HepG2 (cell line): ENCODE measurements at regions not wholly inside any gene's neighbourhood (a gene's known extent, or its start where the extent isn't known, plus 50 kb on each side); places are given as distances from the start of the nearest gene placed in this dataset.
A peak's percentile ranks its signal among the peaks of the same experiment; 100 is the strongest.

ENCODE experiments used
- ATAC-seq: fragments of 200-7000 bp; cut with Tn5 transposase; 3 replicates; pipeline ENCODE4 v1.9.1; 2020; ENCODE audit warnings: mild to moderate bottlenecking, moderate library complexity
- BruUV-seq: library from RNA; stranded (reverse); fragments of 400-500 nt; replicated peaks from 2 replicates; lab custom pipeline; 2021; lab: Mats Ljungman, UMichigan
- CTCF ChIA-PET: fragments of 300-600 bp; formaldehyde crosslinking; extraction: SDS; loops from one replicate; lab custom pipeline; 2021; ENCODE audit warnings: low total read pairs, inconsistent platforms, low intra/inter-chr PET ratio; lab: Yijun Ruan, JAX
- POLR2A ChIA-PET: fragments of 350-600 bp; sonication (Branson Sonifier 250); formaldehyde crosslinking; loops from one replicate; lab custom pipeline; 2020; ENCODE audit warnings: antibody characterized with exemption, inconsistent platforms; lab: Yijun Ruan, JAX
- DNase-seq: peaks from one replicate; pipeline ENCODE4 v3.0.0-alpha.2; 2015; ENCODE audit warnings: low spot score
- FAIRE-seq: peaks from 3 replicates; lab custom pipeline; 2011; peaks lifted over from hg19 to GRCh38; lab: Jason Lieb, UNC
- H2AFZ ChIP-seq: one replicate; pipeline ENCODE4 v1.6.1; 2011; ENCODE audit warnings: low read length, inconsistent platforms
- H3K27ac ChIP-seq: fragments of 300-600 bp; 3 replicates; pipeline ENCODE4 v1.8.0; 2011; ENCODE audit warnings: mixed run types, mild to moderate bottlenecking, mixed read lengths, low read length, inconsistent platforms; ENCODE audit not compliant: insufficient read depth; ENCODE audit errors: extremely low read length
- H3K27me3 ChIP-seq, 2 experiments: fragments of 200-600 bp in 1 of 2; 2 replicates in 1 of 2; 3 replicates in 1 of 2; pipeline versions ENCODE4 v1.6.0 to v1.8.0; 2011; ENCODE audit warnings: low read length in 2 of 2, mild to moderate bottlenecking in 2 of 2, moderate library complexity in 2 of 2, inconsistent platforms in 1 of 2; ENCODE audit not compliant: insufficient read depth in 2 of 2, control insufficient read depth in 1 of 2
- H3K36me3 ChIP-seq, 2 experiments: fragments of 200-600 bp in 1 of 2; replicated peaks in 1 of 2; 2 replicates in 1 of 2; 3 replicates in 1 of 2; pipeline versions ENCODE4 v1.5.1 to v1.8.0; 2011; ENCODE audit warnings: low read length in 2 of 2, inconsistent platforms in 1 of 2; ENCODE audit not compliant: insufficient read depth in 2 of 2, control insufficient read depth in 1 of 2
- H3K4me1 ChIP-seq: 2 replicates; pipeline ENCODE4 v1.5.1; 2012; ENCODE audit warnings: low read length, inconsistent platforms; ENCODE audit not compliant: insufficient read depth
- H3K4me2 ChIP-seq: 2 replicates; pipeline ENCODE4 v1.6.0; 2011; ENCODE audit warnings: low read depth, low read length, inconsistent platforms
- H3K4me3 ChIP-seq, 3 experiments: fragments of 200-600 bp in 1 of 3; sonication (generic), shearing (Covaris generic) in 1 of 3; replicated peaks in 1 of 3; 2 replicates each; pipeline ENCODE4 v1.5.1; 2011 to 2016; ENCODE audit warnings: low read length in 3 of 3, inconsistent platforms in 2 of 3, low read depth in 2 of 3, mild to moderate bottlenecking in 2 of 3, control low read depth in 1 of 3, mixed read lengths in 1 of 3; ENCODE audit not compliant: insufficient read depth in 1 of 3
- H3K79me2 ChIP-seq: one replicate; pipeline ENCODE4 v1.6.1; 2011; ENCODE audit warnings: low read length, inconsistent platforms; ENCODE audit not compliant: insufficient read depth
- H3K9ac ChIP-seq: 2 replicates; pipeline ENCODE4 v1.6.0; 2011; ENCODE audit warnings: mild to moderate bottlenecking, low read depth, low read length, inconsistent platforms; ENCODE audit not compliant: insufficient read depth
- H3K9me3 ChIP-seq: 2 replicates; pipeline ENCODE4 v1.5.1; 2012; ENCODE audit warnings: mild to moderate bottlenecking, low read length
- H4K20me1 ChIP-seq: 2 replicates; pipeline ENCODE4 v1.6.0; 2011; ENCODE audit warnings: inconsistent platforms, mild to moderate bottlenecking, low read length, moderate library complexity; ENCODE audit not compliant: insufficient read depth
- MIER3 ChIP-seq: IDR thresholded peaks from 2 replicates; pipeline ENCODE4 v1.6.1; 2016; ENCODE audit warnings: missing compliant biosample characterization, borderline replicate concordance
- RBFOX2 ChIP-seq: fragments of 200-400 bp; formaldehyde crosslinking; IDR thresholded peaks from 2 replicates; pipeline ENCODE4 v1.6.1; 2017; ENCODE audit warnings: low read depth, mild to moderate bottlenecking, low read length
- RERE ChIP-seq: IDR thresholded peaks from 2 replicates; pipeline ENCODE4 v1.6.1; 2016; ENCODE audit warnings: low read depth, missing genetic modification reagents, missing compliant biosample characterization
- SMC3 ChIP-seq: IDR thresholded peaks from 2 replicates; pipeline ENCODE4 v1.6.1; 2011; ENCODE audit warnings: low read length, improper control_type of control experiment
- ZNF350 ChIP-seq: sonication (generic); formaldehyde crosslinking; IDR thresholded peaks from 2 replicates; pipeline ENCODE4 v1.4.0; 2020; ENCODE audit warnings: mild to moderate bottlenecking, low read depth, missing genetic modification reagents, borderline replicate concordance
- WGBS: methylation state at CpG from one replicate; pipeline ENCODE4 v1.1.6; 2017; ENCODE audit warnings: low lambda C conversion rate; 5-methylcytosine and 5-hydroxymethylcytosine counted together
- in situ Hi-C: cut with HindIII; loops from 2 replicates; pipeline ENCODE4 v1.10.0; 2017; ENCODE audit warnings: low pct_unique_long_range_greater_than_20kb; ENCODE audit not compliant: extremely low pct_ligation_motif_present
- intact Hi-C: fragments of 100-400 bp; cut with micrococcal nuclease; formaldehyde crosslinking; loops from one replicate; pipeline ENCODE4 v1.10.0; 2022; ENCODE audit not compliant: unreplicated experiment

- TF ChIP-seq ZNF350 (CRISPR knock-in tag) (no peak), MIER3 (CRISPR knock-in tag) (no peak), RERE (CRISPR knock-in tag) (no peak)
These were observed 132.0 kb upstream of the NOVA1 start (continued) for GRCh38 chr14:26729851-26730250.

- DNase-seq (no peak), ATAC-seq (peak; percentile 59), FAIRE-seq (no peak)
- BruUV-seq, result no TSS peak
- H3K36me3 ChIP-seq, result no peaks in the 10 kb centered on the region
- no peak overlapping the region for H3K4me3 ChIP-seq
- intact Hi-C loops (no loop called here), in situ Hi-C loops (no loop called here)
- H3K27ac ChIP-seq, result no peak overlapping the region
- H3K79me2 ChIP-seq, result no peaks in the 10 kb centered on the region
- no peaks in the 10 kb centered on the region for H3K4me1 ChIP-seq
- WGBS, result 26% methylated on average over 4 of the region's 4 CpGs
- no peak overlapping the region for H3K4me2 ChIP-seq
- no peak overlapping the region for H3K9ac ChIP-seq
- TF ChIP-seq SMC3, result peak; percentile 2; the same call in 1 of the 2 replicates
- TF ChIP-seq RBFOX2, result no peak
- H4K20me1 ChIP-seq, result no peaks in the 10 kb centered on the region
- H3K27me3 ChIP-seq, result no peaks in the 10 kb centered on the region
- CTCF ChIA-PET, result no interaction called here
- H2AFZ ChIP-seq, result no peak overlapping the region
- H3K9me3 ChIP-seq, result peaks cover 93% of the 10 kb centered on the region
- POLR2A ChIA-PET, result no interaction called here
These were observed 133.2 kb upstream of the NOVA1 start for GRCh38 chr14:26730929-26731618.
